Esophagus muscularis mucosa (tissue), 4 donors: ENCODE measurements at regions not wholly inside any gene's neighbourhood (a gene's known extent, or its start where the extent isn't known, plus 50 kb on each side); places are given as distances from the start of the nearest gene placed in this dataset.
"Not testable (repeated sequence)": the region's sequence is repeated elsewhere in the genome, so short reads cannot be mapped to it uniquely, and the experiment has no call there.

Experiments
- DNase-seq: peaks from one replicate; pipeline ENCODE4 v3.0.0-alpha.2; 2017; ENCODE audit errors: extremely low spot score
- H3K27ac ChIP-seq, 4 donors: fragments of 200-600 bp; sonication (generic); replicated peaks in 1 of 4; 1 replicate in 3 of 4; 2 replicates in 1 of 4; pipeline ENCODE4 v1.5.1; 2016 to 2019; ENCODE audit warnings: mild to moderate bottlenecking in 1 of 4
- H3K27me3 ChIP-seq, 4 donors: fragments of 200-600 bp; sonication (generic); one replicate each; pipeline versions ENCODE4 v1.5.1 to v1.6.0; 2016 to 2019
- H3K36me3 ChIP-seq, 4 donors: fragments of 200-600 bp; sonication (generic); one replicate each; pipeline ENCODE4 v1.5.1; 2016 to 2019
- H3K4me1 ChIP-seq, 4 donors: fragments of 200-600 bp; sonication (generic); one replicate each; pipeline ENCODE4 v1.5.1; 2016 to 2019
- H3K4me3 ChIP-seq, 4 donors: fragments of 200-600 bp; sonication (generic); 1 replicate in 2 of 4; 2 replicates in 2 of 4; pipeline ENCODE4 v1.5.1; 2016 to 2019; ENCODE audit warnings: mild to moderate bottlenecking in 4 of 4, moderate library complexity in 1 of 4
- H3K9me3 ChIP-seq, 4 donors: fragments of 200-600 bp; sonication (generic); 1 replicate in 3 of 4; 2 replicates in 1 of 4; pipeline ENCODE4 v1.5.1; 2016 to 2019
- EP300 ChIP-seq: sonication (generic); formaldehyde crosslinking; IDR thresholded peaks from one replicate; pipeline ENCODE4 v1.6.1; 2017; ENCODE audit warnings: antibody characterized with exemption
- POLR2A ChIP-seq: fragments of 450-650 bp; IDR thresholded peaks from one replicate; pipeline ENCODE4 v1.6.1; 2017; ENCODE audit warnings: antibody characterized with exemption, moderate library complexity, mild to moderate bottlenecking, low read depth
- POLR2AphosphoS5 ChIP-seq, 2 donors: sonication (generic); formaldehyde crosslinking; IDR thresholded peaks; one replicate each; pipeline ENCODE4 v1.6.1; 2017; ENCODE audit warnings: antibody characterized with exemption in 2 of 2
- WGBS: methylation state at CpG from one replicate; pipeline ENCODE4 v1.1.5; 2018; 5-methylcytosine and 5-hydroxymethylcytosine counted together
- intact Hi-C: fragments of 100-400 bp; cut with DNase I; formaldehyde crosslinking; loops from one replicate; pipeline ENCODE4 v1.15.1; 2023
- TF ChIP-seq, protein P1 (sequence below), 3 experiments: fragments of 200-600 bp in 2 of 3; fragments of 450-650 bp in 1 of 3; sonication (generic) in 2 of 3; IDR thresholded peaks; one replicate each; pipeline ENCODE4 v1.5.1; 2017 to 2019; ENCODE audit warnings: antibody characterized with exemption in 3 of 3, mild to moderate bottlenecking in 2 of 3, moderate library complexity in 1 of 3

GRCh38 chr5:120106912-120107525 is 357.1 kb upstream of the PRR16 start:
- 83% methylated on average over 1 of the region's 1 CpG for WGBS
- Histone ChIP-seq H3K9me3 (no peaks in the 10 kb centered on the region), H3K27me3 (no peaks in the 10 kb centered on the region), H3K27ac (no peak overlapping the region), H3K4me3 (no peak overlapping the region), H3K36me3 (no peaks in the 10 kb centered on the region), H3K4me1 (no peaks in the 10 kb centered on the region)
- TF ChIP-seq POLR2A: no peak
- TF ChIP-seq POLR2AphosphoS5 (IDR thresholded peaks at IDR 0.05): no peak
- TF ChIP-seq EP300: no peak
- TF ChIP-seq, protein P1, sequence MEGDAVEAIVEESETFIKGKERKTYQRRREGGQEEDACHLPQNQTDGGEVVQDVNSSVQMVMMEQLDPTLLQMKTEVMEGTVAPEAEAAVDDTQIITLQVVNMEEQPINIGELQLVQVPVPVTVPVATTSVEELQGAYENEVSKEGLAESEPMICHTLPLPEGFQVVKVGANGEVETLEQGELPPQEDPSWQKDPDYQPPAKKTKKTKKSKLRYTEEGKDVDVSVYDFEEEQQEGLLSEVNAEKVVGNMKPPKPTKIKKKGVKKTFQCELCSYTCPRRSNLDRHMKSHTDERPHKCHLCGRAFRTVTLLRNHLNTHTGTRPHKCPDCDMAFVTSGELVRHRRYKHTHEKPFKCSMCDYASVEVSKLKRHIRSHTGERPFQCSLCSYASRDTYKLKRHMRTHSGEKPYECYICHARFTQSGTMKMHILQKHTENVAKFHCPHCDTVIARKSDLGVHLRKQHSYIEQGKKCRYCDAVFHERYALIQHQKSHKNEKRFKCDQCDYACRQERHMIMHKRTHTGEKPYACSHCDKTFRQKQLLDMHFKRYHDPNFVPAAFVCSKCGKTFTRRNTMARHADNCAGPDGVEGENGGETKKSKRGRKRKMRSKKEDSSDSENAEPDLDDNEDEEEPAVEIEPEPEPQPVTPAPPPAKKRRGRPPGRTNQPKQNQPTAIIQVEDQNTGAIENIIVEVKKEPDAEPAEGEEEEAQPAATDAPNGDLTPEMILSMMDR (IDR thresholded peaks at IDR 0.05): no peak
- intact Hi-C loops: no loop called here
- DNase-seq: no peak

- 70% methylated on average over 4 of the region's 4 CpGs for WGBS
- no peak for DNase-seq
- intact Hi-C loops: no loop called here
Measured at GRCh38 chr5:120108586-120109248, 355.4 kb upstream of the PRR16 start.

GRCh38 chr5:120122703-120123102 is 341.4 kb upstream of the PRR16 start:
- TF ChIP-seq POLR2A: no peak
- no peak for TF ChIP-seq EP300
- TF ChIP-seq, protein P1 (IDR thresholded peaks at IDR 0.05): no peak
- H3K4me3 ChIP-seq: no peak overlapping the region
- H3K9me3 ChIP-seq: no peaks in the 10 kb centered on the region
- intact Hi-C loops: no loop called here
- no peak overlapping the region for H3K27ac ChIP-seq
- no peaks in the 10 kb centered on the region for H3K36me3 ChIP-seq
- no peak for DNase-seq
- no peaks in the 10 kb centered on the region for H3K4me1 ChIP-seq
- no peaks in the 10 kb centered on the region for H3K27me3 ChIP-seq

More at GRCh38 chr5:120108586-120109248, 355.4 kb upstream of the PRR16 start:
- no peaks in the 10 kb centered on the region for H3K4me1 ChIP-seq
- H3K36me3 ChIP-seq: no peaks in the 10 kb centered on the region
- H3K27ac ChIP-seq: no peak overlapping the region
- no peaks in the 10 kb centered on the region for H3K9me3 ChIP-seq
- H3K27me3 ChIP-seq: no peaks in the 10 kb centered on the region
- no peak overlapping the region for H3K4me3 ChIP-seq
- TF ChIP-seq, protein P1 (IDR thresholded peaks at IDR 0.05): no peak

GRCh38 chr5:120124031-120124430 is 340.1 kb upstream of the PRR16 start:
- H3K4me3 ChIP-seq: no peak overlapping the region
- H3K27me3 ChIP-seq: no peaks in the 10 kb centered on the region
- H3K4me1 ChIP-seq: no peaks in the 10 kb centered on the region
- no peaks in the 10 kb centered on the region for H3K9me3 ChIP-seq
- WGBS: 24% methylated on average over 1 of the region's 1 CpG
- no peaks in the 10 kb centered on the region for H3K36me3 ChIP-seq
- no peak overlapping the region for H3K27ac ChIP-seq
- DNase-seq: no peak
- TF ChIP-seq POLR2A (no peak), POLR2AphosphoS5 (IDR thresholded peaks at IDR 0.05) (no peak), EP300 (no peak)
- TF ChIP-seq, protein P1 (IDR thresholded peaks at IDR 0.05): no peak
- intact Hi-C loops: no loop called here

DNA sequence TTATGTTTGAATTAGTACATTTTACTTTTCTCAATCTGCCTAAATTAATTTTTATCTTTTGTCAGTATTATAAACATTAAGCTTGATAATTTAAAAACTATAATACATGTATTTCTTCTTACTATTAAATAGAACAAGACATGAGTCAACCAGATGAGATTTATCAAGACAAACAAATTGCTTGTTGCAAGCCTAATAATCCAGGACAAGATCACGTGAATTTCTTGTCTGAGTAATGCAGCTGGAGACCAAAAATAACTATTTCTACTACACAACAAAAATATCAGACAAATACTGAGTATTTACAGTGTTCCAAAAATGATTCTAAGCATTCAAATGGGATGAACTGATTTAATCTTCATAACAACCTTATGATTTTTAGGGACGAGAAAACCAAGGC is 339.1 kb upstream of the PRR16 start:
- Histone ChIP-seq H3K4me1 (no peaks in the 10 kb centered on the region), H3K36me3 (no peaks in the 10 kb centered on the region), H3K9me3 (no peaks in the 10 kb centered on the region), H3K27ac (no peak overlapping the region), H3K27me3 (no peaks in the 10 kb centered on the region), H3K4me3 (no peak overlapping the region)
- 65% methylated on average over 2 of the region's 2 CpGs for WGBS
- no peak for DNase-seq
- TF ChIP-seq EP300 (no peak), POLR2A (no peak), POLR2AphosphoS5 (IDR thresholded peaks at IDR 0.05) (no peak)
- TF ChIP-seq, protein P1 (IDR thresholded peaks at IDR 0.05): no peak
- intact Hi-C loops: no loop called here

- H3K27me3 ChIP-seq, H3K36me3 ChIP-seq, H3K4me1 ChIP-seq, H3K27ac ChIP-seq, H3K4me3 ChIP-seq, H3K9me3 ChIP-seq, intact Hi-C loops, DNase-seq: not testable (repeated sequence)
- 90% methylated on average over 7 of the region's 7 CpGs for WGBS
Measured at GRCh38 chr5:120132347-120132746, 331.8 kb upstream of the PRR16 start.
